ENCODE measurements at regions not wholly inside any gene's neighbourhood (a gene's known extent, or its start where the extent isn't known, plus 50 kb on each side); places are given as distances from the start of the nearest gene placed in this dataset.
"Not testable (repeated sequence)": the region's sequence is repeated elsewhere in the genome, so short reads cannot be mapped to it uniquely, and the experiment has no call there.

- TF ChIP-seq POLR2AphosphoS5, POLR2A (IDR thresholded peaks at IDR 0.05; ENCODE audit: low read depth, low read length): not testable (repeated sequence)
Observed at GRCh38 chr4:107332656-107333055, 296.5 kb upstream of the DKK2 start.
